ENCODE measurements at regions not wholly inside any gene's neighbourhood (a gene's known extent, or its start where the extent isn't known, plus 50 kb on each side); places are given as distances from the start of the nearest gene placed in this dataset.

GRCh38 chr4:66157594-66157993 is 487.3 kb upstream of the EPHA5 start:
- TF ChIP-seq EZH2phosphoT487 (IDR thresholded peaks at IDR 0.05; ENCODE audit: borderline replicate concordance) (no peak), CTCF (conservative IDR thresholded peaks at IDR 0.05; ENCODE audit: low read length) (no peak)
- H3F3A ChIP-seq (ENCODE audit: low read depth): no peaks in the 10 kb centered on the region
- H3K9me3 ChIP-seq (ENCODE audit: insufficient read depth, low read depth, low read length): no peaks in the 10 kb centered on the region
- no peaks in the 10 kb centered on the region for H3K27me3 ChIP-seq (ENCODE audit: insufficient read depth, low read length, poor library complexity, severe bottlenecking)
- H3K9me2 ChIP-seq (replicated peaks; ENCODE audit: low read depth, low read length): no peaks in the 10 kb centered on the region
- no peak overlapping the region for H3K4me2 ChIP-seq (ENCODE audit: low read depth, low read length, poor library complexity, severe bottlenecking)
- H3K4me1 ChIP-seq (ENCODE audit: insufficient read depth, low read length, poor library complexity, severe bottlenecking): no peaks in the 10 kb centered on the region
- H2AFZ ChIP-seq (ENCODE audit: low read length): no peak overlapping the region
- H3K79me2 ChIP-seq (ENCODE audit: insufficient read depth, low read length): no peaks in the 10 kb centered on the region
- H4K20me1 ChIP-seq (ENCODE audit: insufficient read depth, low read length, poor library complexity, severe bottlenecking): no peaks in the 10 kb centered on the region
- no peaks in the 10 kb centered on the region for H3K36me3 ChIP-seq (ENCODE audit: insufficient read depth, low read length)
- no peak overlapping the region for H3K4me3 ChIP-seq (ENCODE audit: low read length, poor library complexity, severe bottlenecking)
- no peak overlapping the region for H3K9ac ChIP-seq (ENCODE audit: low read depth, low read length, poor library complexity, severe bottlenecking)

- no peaks in the 10 kb centered on the region for H3K4me1 ChIP-seq (ENCODE audit: insufficient read depth, low read length, poor library complexity, severe bottlenecking)
- TF ChIP-seq CTCF (conservative IDR thresholded peaks at IDR 0.05; ENCODE audit: low read length) (no peak), EZH2phosphoT487 (IDR thresholded peaks at IDR 0.05; ENCODE audit: borderline replicate concordance) (no peak)
These were observed 459.8 kb upstream of the EPHA5 start for GRCh38 chr4:66130042-66130441.

GRCh38 chr4:66123831-66124413 is 453.6 kb upstream of the EPHA5 start:
- Histone ChIP-seq H3K4me1 (ENCODE audit: insufficient read depth, low read length, poor library complexity, severe bottlenecking) (no peaks in the 10 kb centered on the region), H3K4me3 (ENCODE audit: low read length, poor library complexity, severe bottlenecking) (no peak overlapping the region), H3F3A (ENCODE audit: low read depth) (no peaks in the 10 kb centered on the region), H2AFZ (ENCODE audit: low read length) (no peak overlapping the region), H3K4me2 (ENCODE audit: low read depth, low read length, poor library complexity, severe bottlenecking) (no peak overlapping the region), H3K79me2 (ENCODE audit: insufficient read depth, low read length) (no peaks in the 10 kb centered on the region), H3K36me3 (ENCODE audit: insufficient read depth, low read length) (no peaks in the 10 kb centered on the region), H3K9me3 (ENCODE audit: insufficient read depth, low read depth, low read length) (no peaks in the 10 kb centered on the region), H3K27me3 (ENCODE audit: insufficient read depth, low read length, poor library complexity, severe bottlenecking) (no peaks in the 10 kb centered on the region), H3K9me2 (replicated peaks; ENCODE audit: low read depth, low read length) (no peaks in the 10 kb centered on the region), H3K9ac (ENCODE audit: low read depth, low read length, poor library complexity, severe bottlenecking) (no peak overlapping the region), H4K20me1 (ENCODE audit: insufficient read depth, low read length, poor library complexity, severe bottlenecking) (no peaks in the 10 kb centered on the region)
- TF ChIP-seq CTCF (conservative IDR thresholded peaks at IDR 0.05; ENCODE audit: low read length): no peak
- TF ChIP-seq EZH2phosphoT487 (IDR thresholded peaks at IDR 0.05; ENCODE audit: borderline replicate concordance): no peak

More at GRCh38 chr4:66130042-66130441, 459.8 kb upstream of the EPHA5 start:
- Histone ChIP-seq H3K27me3 (ENCODE audit: insufficient read depth, low read length, poor library complexity, severe bottlenecking) (no peaks in the 10 kb centered on the region), H2AFZ (ENCODE audit: low read length) (no peak overlapping the region), H4K20me1 (ENCODE audit: insufficient read depth, low read length, poor library complexity, severe bottlenecking) (no peaks in the 10 kb centered on the region), H3K79me2 (ENCODE audit: insufficient read depth, low read length) (no peaks in the 10 kb centered on the region), H3K9ac (ENCODE audit: low read depth, low read length, poor library complexity, severe bottlenecking) (no peak overlapping the region), H3K36me3 (ENCODE audit: insufficient read depth, low read length) (no peaks in the 10 kb centered on the region), H3K9me2 (replicated peaks; ENCODE audit: low read depth, low read length) (no peaks in the 10 kb centered on the region), H3K4me3 (ENCODE audit: low read length, poor library complexity, severe bottlenecking) (no peak overlapping the region), H3K4me2 (ENCODE audit: low read depth, low read length, poor library complexity, severe bottlenecking) (no peak overlapping the region), H3F3A (ENCODE audit: low read depth) (no peaks in the 10 kb centered on the region), H3K9me3 (ENCODE audit: insufficient read depth, low read depth, low read length) (no peaks in the 10 kb centered on the region)
